RCC 7860 (cell line): ENCODE measurements at regions not wholly inside any gene's neighbourhood (a gene's known extent, or its start where the extent isn't known, plus 50 kb on each side); places are given as distances from the start of the nearest gene placed in this dataset.
"Not testable (repeated sequence)": the region's sequence is repeated elsewhere in the genome, so short reads cannot be mapped to it uniquely, and the experiment has no call there.

Experiments used
- DNase-seq: peaks from one replicate; pipeline ENCODE4 v3.0.0-alpha.2; 2015; ENCODE audit warnings: low spot score
- FAIRE-seq: peaks from 2 replicates; lab custom pipeline; 2012; peaks lifted over from hg19 to GRCh38; lab: Jason Lieb, UNC

GRCh38 chr12:91643763-91644162 is 461.1 kb upstream of the DCN start:
- no peak for FAIRE-seq
- DNase-seq, result no peak

GRCh38 chr12:91640021-91640420 is 457.4 kb upstream of the DCN start:
- FAIRE-seq (no peak), DNase-seq (no peak)

GRCh38 chr12:91639327-91639726 is 456.7 kb upstream of the DCN start:
- FAIRE-seq, result no peak
- no peak for DNase-seq

GRCh38 chr12:91637789-91638624 is 455.4 kb upstream of the DCN start:
- FAIRE-seq, result no peak
- no peak for DNase-seq

- no peak for FAIRE-seq
- no peak for DNase-seq
Observed at GRCh38 chr12:91636721-91637120, 454.1 kb upstream of the DCN start.

GRCh38 chr12:91634386-91634713 is 451.7 kb upstream of the DCN start:
- not testable (repeated sequence) for FAIRE-seq, DNase-seq

- no peak for FAIRE-seq
- DNase-seq, result no peak
Observed at GRCh38 chr12:91633734-91634357, 451.2 kb upstream of the DCN start.

- FAIRE-seq, result no peak
- no peak for DNase-seq
Observed at GRCh38 chr12:91633206-91633605, 450.6 kb upstream of the DCN start.

GRCh38 chr12:91632042-91632786 is 449.6 kb upstream of the DCN start:
- DNase-seq (no peak), FAIRE-seq (no peak)

- FAIRE-seq (no peak), DNase-seq (no peak)
Observed at GRCh38 chr12:91630596-91631293, 448.1 kb upstream of the DCN start.

GRCh38 chr12:91630083-91630482 is 447.5 kb upstream of the DCN start:
- FAIRE-seq (no peak), DNase-seq (no peak)

GRCh38 chr12:91629440-91629839 is 446.8 kb upstream of the DCN start:
- DNase-seq, result no peak
- no peak for FAIRE-seq

GRCh38 chr12:91628656-91629055 is 446.0 kb upstream of the DCN start:
- FAIRE-seq (no peak), DNase-seq (no peak)

GRCh38 chr12:91627225-91627624 is 444.6 kb upstream of the DCN start:
- FAIRE-seq (no peak), DNase-seq (no peak)

- FAIRE-seq, result no peak
- no peak for DNase-seq
Observed at GRCh38 chr12:91622981-91623380, 440.4 kb upstream of the DCN start.

GRCh38 chr12:91622037-91622436 is 439.4 kb upstream of the DCN start:
- no peak for DNase-seq
- no peak for FAIRE-seq

- no peak for FAIRE-seq
- no peak for DNase-seq
Observed at GRCh38 chr12:91620992-91621391, 438.4 kb upstream of the DCN start.

- DNase-seq (no peak), FAIRE-seq (no peak)
Observed at GRCh38 chr12:91620422-91620821, 437.8 kb upstream of the DCN start.

GRCh38 chr12:91618281-91618680 is 435.7 kb upstream of the DCN start:
- FAIRE-seq, result no peak
- no peak for DNase-seq

- no peak for FAIRE-seq
- DNase-seq, result no peak
Observed at GRCh38 chr12:91617818-91618217, 435.2 kb upstream of the DCN start.

- FAIRE-seq (no peak), DNase-seq (no peak)
Observed at GRCh38 chr12:91616416-91616815, 433.8 kb upstream of the DCN start.
